GM12875 (cell line): ENCODE measurements at regions not wholly inside any gene's neighbourhood (a gene's known extent, or its start where the extent isn't known, plus 50 kb on each side); places are given as distances from the start of the nearest gene placed in this dataset.

Source experiments
- H3K4me3 ChIP-seq: one replicate; pipeline ENCODE4 v1.5.1; 2011; ENCODE audit warnings: low read depth, low read length, control low read depth
- TF ChIP-seq, protein P1 (sequence below): IDR thresholded peaks from 2 replicates; pipeline ENCODE4 v1.5.1; 2011; ENCODE audit warnings: low read depth, mild to moderate bottlenecking, control low read depth, inconsistent platforms, low read length, moderate library complexity, borderline replicate concordance; ENCODE audit not compliant: insufficient read depth

DNA sequence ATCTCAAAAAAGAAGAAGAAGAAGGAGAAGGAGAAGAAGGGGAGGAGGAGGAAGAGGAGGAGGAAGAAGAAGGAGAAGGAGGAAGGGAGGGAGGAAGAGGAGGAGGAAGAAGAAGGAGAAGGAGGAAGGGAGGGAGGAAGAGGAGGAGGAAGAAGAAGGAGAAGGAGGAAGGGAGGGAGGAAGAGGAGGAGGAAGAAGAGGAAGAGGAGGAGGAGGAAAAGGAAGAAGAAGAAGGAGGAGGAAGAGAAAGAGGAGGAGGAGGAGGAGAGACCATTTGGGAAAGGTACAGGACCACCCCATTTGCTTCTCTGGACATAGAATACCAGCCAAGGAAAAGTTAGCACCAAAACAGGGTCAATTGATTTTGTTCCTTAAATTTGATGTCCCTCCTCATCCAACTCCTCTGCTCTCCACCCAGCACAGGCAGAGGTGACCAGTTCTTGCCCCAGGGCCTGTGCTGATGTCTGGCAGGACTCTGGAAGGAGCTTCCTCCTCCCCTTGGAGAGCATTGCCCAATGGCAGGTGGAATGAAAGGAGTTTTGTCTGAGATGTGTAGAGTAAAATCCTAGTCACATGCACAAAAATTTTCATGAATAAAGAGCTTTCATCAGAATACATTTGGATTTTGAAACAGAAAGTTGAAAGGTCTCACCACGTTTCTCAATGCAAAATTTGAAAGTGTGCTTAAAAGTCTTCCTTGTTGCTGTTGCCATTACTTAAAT is 182.9 kb downstream of the LY86 start:
- TF ChIP-seq, protein P1, sequence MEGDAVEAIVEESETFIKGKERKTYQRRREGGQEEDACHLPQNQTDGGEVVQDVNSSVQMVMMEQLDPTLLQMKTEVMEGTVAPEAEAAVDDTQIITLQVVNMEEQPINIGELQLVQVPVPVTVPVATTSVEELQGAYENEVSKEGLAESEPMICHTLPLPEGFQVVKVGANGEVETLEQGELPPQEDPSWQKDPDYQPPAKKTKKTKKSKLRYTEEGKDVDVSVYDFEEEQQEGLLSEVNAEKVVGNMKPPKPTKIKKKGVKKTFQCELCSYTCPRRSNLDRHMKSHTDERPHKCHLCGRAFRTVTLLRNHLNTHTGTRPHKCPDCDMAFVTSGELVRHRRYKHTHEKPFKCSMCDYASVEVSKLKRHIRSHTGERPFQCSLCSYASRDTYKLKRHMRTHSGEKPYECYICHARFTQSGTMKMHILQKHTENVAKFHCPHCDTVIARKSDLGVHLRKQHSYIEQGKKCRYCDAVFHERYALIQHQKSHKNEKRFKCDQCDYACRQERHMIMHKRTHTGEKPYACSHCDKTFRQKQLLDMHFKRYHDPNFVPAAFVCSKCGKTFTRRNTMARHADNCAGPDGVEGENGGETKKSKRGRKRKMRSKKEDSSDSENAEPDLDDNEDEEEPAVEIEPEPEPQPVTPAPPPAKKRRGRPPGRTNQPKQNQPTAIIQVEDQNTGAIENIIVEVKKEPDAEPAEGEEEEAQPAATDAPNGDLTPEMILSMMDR: no peak
- H3K4me3 ChIP-seq: no peak overlapping the region

DNA sequence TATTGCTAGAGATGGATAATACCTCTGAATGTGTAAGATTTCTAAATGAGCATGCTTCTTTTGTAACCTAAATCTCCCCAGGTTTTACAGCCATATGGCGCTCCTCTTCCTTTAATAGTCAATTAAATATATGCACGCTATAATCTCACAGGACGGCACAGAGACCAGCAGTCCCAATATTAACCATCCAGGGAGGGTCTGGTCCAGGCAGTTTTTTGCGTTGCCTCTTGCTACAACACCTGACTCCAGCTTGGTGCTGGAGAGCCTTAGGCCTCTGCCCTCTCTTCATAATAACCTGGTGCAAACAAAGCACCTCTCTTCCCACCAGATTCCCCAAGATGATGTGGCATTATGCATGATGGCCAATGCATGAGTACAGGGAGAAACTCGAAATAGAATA is 183.4 kb downstream of the LY86 start:
- TF ChIP-seq, protein P1: no peak
- H3K4me3 ChIP-seq: no peak overlapping the region

DNA sequence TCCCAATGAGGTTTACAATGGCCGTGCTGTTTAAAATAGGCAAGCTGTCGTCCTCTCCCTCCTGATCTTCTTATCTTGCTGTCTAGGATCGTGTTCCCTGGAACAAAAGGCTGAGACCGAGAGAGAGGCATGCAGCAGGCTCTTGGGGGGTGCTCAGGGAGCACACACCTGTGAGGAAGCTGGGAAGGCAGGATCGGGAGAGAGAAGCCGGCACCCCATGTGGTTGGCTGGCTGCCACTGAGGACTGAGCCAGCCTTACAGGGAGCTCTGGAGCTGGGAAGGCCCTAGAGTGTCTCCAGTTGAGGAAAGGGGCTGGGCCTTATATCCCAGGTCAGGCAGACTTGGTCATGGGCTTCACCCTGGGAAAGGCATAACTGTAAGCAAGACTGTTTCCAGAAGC is 184.2 kb downstream of the LY86 start:
- no peak overlapping the region for H3K4me3 ChIP-seq
- TF ChIP-seq, protein P1: no peak

DNA sequence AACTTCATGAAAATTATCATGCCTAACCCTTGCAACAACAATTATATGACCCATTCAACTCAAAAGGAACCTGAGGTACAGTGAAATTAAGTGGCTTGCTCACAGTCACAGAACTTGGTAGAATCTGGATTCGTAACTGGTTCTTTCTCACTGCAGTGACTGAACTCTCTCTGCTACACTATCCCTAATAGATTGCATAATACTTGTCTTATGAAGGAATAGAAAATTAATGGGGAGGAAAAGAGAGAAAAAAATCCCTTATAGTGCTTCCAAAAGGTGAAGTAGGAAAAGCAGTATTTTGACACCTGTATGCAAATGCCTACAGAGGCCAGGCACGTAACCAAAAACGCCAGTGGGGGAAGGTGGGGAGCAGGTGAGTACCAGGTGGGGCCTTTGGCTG is 186.6 kb downstream of the LY86 start:
- TF ChIP-seq, protein P1: no peak
- no peak overlapping the region for H3K4me3 ChIP-seq

DNA sequence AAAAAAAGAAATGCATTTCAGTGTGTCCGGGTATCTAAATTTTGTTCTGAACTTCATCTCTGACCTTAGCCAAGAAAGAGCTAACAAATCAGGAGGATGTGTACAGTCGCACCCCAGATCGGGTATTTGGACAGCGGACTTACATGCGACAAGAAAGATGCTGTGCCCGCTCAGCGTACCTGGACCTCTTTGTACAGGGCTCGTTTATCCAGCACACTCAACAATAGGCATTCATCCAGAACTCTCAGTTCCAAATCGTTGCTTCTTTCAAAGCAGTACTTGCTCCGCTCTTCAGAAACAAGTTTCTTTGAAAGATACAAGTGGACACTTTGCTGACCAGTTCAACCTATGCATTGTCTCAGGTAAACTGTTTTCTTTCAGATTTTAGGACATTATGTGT is 191.7 kb downstream of the LY86 start:
- H3K4me3 ChIP-seq: no peak overlapping the region
- TF ChIP-seq, protein P1: no peak

DNA sequence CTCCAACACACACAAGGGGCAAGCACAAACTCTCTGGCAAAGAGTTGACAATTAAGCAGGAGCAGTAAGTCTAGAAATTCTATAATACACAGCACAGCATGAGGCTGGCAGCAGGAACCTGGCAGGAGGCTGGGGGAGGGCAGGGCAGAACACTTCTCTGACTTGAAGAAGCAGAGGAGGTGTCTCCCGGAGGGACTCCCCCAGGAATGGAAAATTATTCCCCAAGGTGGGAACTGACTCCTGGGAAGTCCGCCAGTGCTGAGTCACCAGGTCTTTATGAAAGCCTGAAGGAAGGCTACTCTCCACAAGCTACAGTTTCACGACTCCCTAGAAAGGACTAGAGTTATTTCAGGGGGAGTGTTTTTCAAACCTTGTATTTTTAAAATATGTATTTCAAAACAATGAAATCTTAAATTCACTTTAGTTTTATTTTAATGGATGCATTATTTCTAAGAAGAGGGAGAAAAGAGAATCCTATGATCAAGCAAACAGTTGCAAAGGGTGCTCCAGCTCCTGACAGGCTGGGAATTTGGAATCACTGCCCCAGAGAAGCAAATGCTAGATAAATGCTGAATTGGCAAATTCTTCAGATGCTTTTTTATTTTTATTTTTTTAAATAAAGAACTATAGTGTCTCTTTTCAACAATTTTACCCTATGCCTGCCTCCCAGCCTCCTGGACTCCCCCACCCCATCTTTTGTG is 192.8 kb downstream of the LY86 start:
- no peak overlapping the region for H3K4me3 ChIP-seq
- TF ChIP-seq, protein P1: no peak

DNA sequence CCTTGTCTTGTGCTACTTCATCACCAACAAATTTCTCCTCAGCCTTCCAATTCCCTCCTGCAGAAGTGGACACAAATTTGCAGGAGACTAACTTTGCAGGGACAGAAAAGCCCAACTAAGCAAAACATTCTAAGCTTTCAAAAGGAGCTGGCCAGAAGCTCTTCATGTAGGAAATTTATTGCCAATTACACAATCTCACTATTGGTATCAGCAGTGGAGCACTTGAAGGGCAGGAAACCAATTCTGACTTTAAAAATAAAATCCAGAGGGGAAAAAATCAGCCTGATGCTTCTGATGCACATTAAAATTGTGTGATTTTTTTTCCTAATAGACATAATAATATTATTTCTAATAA is 193.3 kb downstream of the LY86 start:
- TF ChIP-seq, protein P1: no peak
- H3K4me3 ChIP-seq: no peak overlapping the region
